ENCODE measurements at regions not wholly inside any gene's neighbourhood (a gene's known extent, or its start where the extent isn't known, plus 50 kb on each side); places are given as distances from the start of the nearest gene placed in this dataset.

- H3K4me3 Mint-ChIP-seq: no peak overlapping the region
- H3K4me1 Mint-ChIP-seq: peaks cover 0 to 5% (median 0%) of the 10 kb centered on the region in 7 donors
- H3K27ac ChIP-seq (ENCODE audit: low read depth, low read length): no peak overlapping the region
- H3K36me3 ChIP-seq (ENCODE audit: control insufficient read depth in 2 of 3, insufficient read depth in 3 of 3, low read length in 3 of 3): no peaks in the 10 kb centered on the region
- peaks cover 0 to 3% (median 0%) of the 10 kb centered on the region in 5 donors for H3K36me3 Mint-ChIP-seq
- H3K27me3 ChIP-seq (ENCODE audit: control insufficient read depth in 2 of 2, insufficient read depth in 2 of 2, low read length in 2 of 2): no peaks in the 10 kb centered on the region
- H3K27me3 Mint-ChIP-seq: no peaks in the 10 kb centered on the region
- ATAC-seq (no peak), DNase-seq (no peak)
- ChIA-PET CTCF (no interaction called here), POLR2A (no interaction called here)
- H3K27ac Mint-ChIP-seq: no peak overlapping the region
- H3K4me3 ChIP-seq (ENCODE audit: low read length): no peak overlapping the region
- intact Hi-C loops (cut with micrococcal nuclease): no loop called here
- H3K9me3 ChIP-seq (ENCODE audit: control insufficient read depth in 2 of 3, low read length in 3 of 3): no peaks in the 10 kb centered on the region
- H3K4me1 ChIP-seq (ENCODE audit: control insufficient read depth in 2 of 2, insufficient read depth in 2 of 2, low read length in 2 of 2): no peaks in the 10 kb centered on the region
- peaks cover 0 to 15% (median 0%) of the 10 kb centered on the region in 11 donors for H3K9me3 Mint-ChIP-seq
Observed at GRCh38 chr1:72369069-72369757, 86.9 kb upstream of the NEGR1 start.

- Histone ChIP-seq H3K9me3 (ENCODE audit: control insufficient read depth in 2 of 3, low read length in 3 of 3) (no peaks in the 10 kb centered on the region), H3K4me1 (ENCODE audit: control insufficient read depth in 2 of 2, insufficient read depth in 2 of 2, low read length in 2 of 2) (no peaks in the 10 kb centered on the region), H3K36me3 (ENCODE audit: control insufficient read depth in 2 of 3, insufficient read depth in 3 of 3, low read length in 3 of 3) (no peaks in the 10 kb centered on the region), H3K4me3 (ENCODE audit: low read length) (no peak overlapping the region), H3K27me3 (ENCODE audit: control insufficient read depth in 2 of 2, insufficient read depth in 2 of 2, low read length in 2 of 2) (no peaks in the 10 kb centered on the region), H3K27ac (ENCODE audit: low read depth, low read length) (no peak overlapping the region)
- peak; percentile 49 for ATAC-seq
- peaks cover 0 to 5% (median 0%) of the 10 kb centered on the region in 7 donors for H3K4me1 Mint-ChIP-seq
- DNase-seq: no peak
- peaks cover 0 to 16% (median 0%) of the 10 kb centered on the region in 11 donors for H3K9me3 Mint-ChIP-seq
- H3K27ac Mint-ChIP-seq: no peak overlapping the region
- POLR2A ChIA-PET: no interaction called here
- intact Hi-C loops (cut with micrococcal nuclease): no loop called here
- H3K36me3 Mint-ChIP-seq: peaks cover 0 to 3% (median 0%) of the 10 kb centered on the region in 5 donors
- no peak overlapping the region for H3K4me3 Mint-ChIP-seq
- CTCF ChIA-PET: no interaction called here
- no peaks in the 10 kb centered on the region for H3K27me3 Mint-ChIP-seq
Observed at GRCh38 chr1:72366466-72366865, 84.1 kb upstream of the NEGR1 start.

GRCh38 chr1:72365693-72366092 lies 83.4 kb upstream of the NEGR1 start:
- peaks cover 0 to 5% (median 0%) of the 10 kb centered on the region in 7 donors for H3K4me1 Mint-ChIP-seq
- intact Hi-C loops (cut with micrococcal nuclease): no loop called here
- Histone ChIP-seq H3K27me3 (ENCODE audit: control insufficient read depth in 2 of 2, insufficient read depth in 2 of 2, low read length in 2 of 2) (no peaks in the 10 kb centered on the region), H3K36me3 (ENCODE audit: control insufficient read depth in 2 of 3, insufficient read depth in 3 of 3, low read length in 3 of 3) (no peaks in the 10 kb centered on the region), H3K4me3 (ENCODE audit: low read length) (no peak overlapping the region), H3K27ac (ENCODE audit: low read depth, low read length) (no peak overlapping the region), H3K9me3 (ENCODE audit: control insufficient read depth in 2 of 3, low read length in 3 of 3) (no peaks in the 10 kb centered on the region), H3K4me1 (ENCODE audit: control insufficient read depth in 2 of 2, insufficient read depth in 2 of 2, low read length in 2 of 2) (no peaks in the 10 kb centered on the region)
- peaks cover 0 to 17% (median 0%) of the 10 kb centered on the region in 11 donors for H3K9me3 Mint-ChIP-seq
- ChIA-PET POLR2A (no interaction called here), CTCF (no interaction called here)
- H3K27me3 Mint-ChIP-seq: no peaks in the 10 kb centered on the region
- no peak overlapping the region for H3K27ac Mint-ChIP-seq
- H3K4me3 Mint-ChIP-seq: no peak overlapping the region
- H3K36me3 Mint-ChIP-seq: peaks cover 0 to 3% (median 0%) of the 10 kb centered on the region in 5 donors
- no peak for ATAC-seq
- no peak for DNase-seq

GRCh38 chr1:72362538-72362937 lies 80.2 kb upstream of the NEGR1 start:
- no peaks in the 10 kb centered on the region for H3K4me1 ChIP-seq (ENCODE audit: control insufficient read depth in 2 of 2, insufficient read depth in 2 of 2, low read length in 2 of 2)
- H3K4me3 Mint-ChIP-seq: no peak overlapping the region
- DNase-seq (no peak), ATAC-seq (no peak)
- no peak overlapping the region for H3K27ac Mint-ChIP-seq
- H3K27me3 Mint-ChIP-seq: no peaks in the 10 kb centered on the region
- POLR2A ChIA-PET: no interaction called here
- H3K9me3 Mint-ChIP-seq: peaks cover 0 to 4% (median 0%) of the 10 kb centered on the region in 11 donors
- intact Hi-C loops (cut with micrococcal nuclease): no loop called here
- H3K27ac ChIP-seq (ENCODE audit: low read depth, low read length): no peak overlapping the region
- H3K4me1 Mint-ChIP-seq: peaks cover 0 to under 1% (median 0%) of the 10 kb centered on the region in 7 donors
- H3K36me3 ChIP-seq (ENCODE audit: control insufficient read depth in 2 of 3, insufficient read depth in 3 of 3, low read length in 3 of 3): no peaks in the 10 kb centered on the region
- H3K36me3 Mint-ChIP-seq: no peaks in the 10 kb centered on the region
- no peaks in the 10 kb centered on the region for H3K9me3 ChIP-seq (ENCODE audit: control insufficient read depth in 2 of 3, low read length in 3 of 3)
- no peak overlapping the region for H3K4me3 ChIP-seq (ENCODE audit: low read length)
- CTCF ChIA-PET: no interaction called here
- no peaks in the 10 kb centered on the region for H3K27me3 ChIP-seq (ENCODE audit: control insufficient read depth in 2 of 2, insufficient read depth in 2 of 2, low read length in 2 of 2)

GRCh38 chr1:72357411-72357810 lies 75.1 kb upstream of the NEGR1 start:
- no peak for ATAC-seq
- Mint-ChIP-seq H3K27me3 (no peaks in the 10 kb centered on the region), H3K4me1 (peaks cover 0 to 1% (median 0%) of the 10 kb centered on the region in 7 donors), H3K4me3 (no peak overlapping the region), H3K9me3 (peaks cover 0 to 4% (median 0%) of the 10 kb centered on the region in 11 donors), H3K36me3 (no peaks in the 10 kb centered on the region), H3K27ac (peak overlapping the region in 1 of 9 donors; percentile 5)
- no peak overlapping the region for H3K4me3 ChIP-seq (ENCODE audit: low read length)
- intact Hi-C loops (cut with micrococcal nuclease): no loop called here
- H3K36me3 ChIP-seq (ENCODE audit: control insufficient read depth in 2 of 3, insufficient read depth in 3 of 3, low read length in 3 of 3): no peaks in the 10 kb centered on the region
- H3K4me1 ChIP-seq (ENCODE audit: control insufficient read depth in 2 of 2, insufficient read depth in 2 of 2, low read length in 2 of 2): no peaks in the 10 kb centered on the region
- no peak for DNase-seq
- no peaks in the 10 kb centered on the region for H3K27me3 ChIP-seq (ENCODE audit: control insufficient read depth in 2 of 2, insufficient read depth in 2 of 2, low read length in 2 of 2)
- ChIA-PET POLR2A (no interaction called here), CTCF (no interaction called here)
- H3K9me3 ChIP-seq (ENCODE audit: control insufficient read depth in 2 of 3, low read length in 3 of 3): no peaks in the 10 kb centered on the region
- H3K27ac ChIP-seq (ENCODE audit: low read depth, low read length): no peak overlapping the region

GRCh38 chr1:72355899-72356298 lies 73.6 kb upstream of the NEGR1 start:
- POLR2A ChIA-PET: no interaction called here
- H3K4me1 Mint-ChIP-seq: peaks cover 0 to 1% (median 0%) of the 10 kb centered on the region in 7 donors
- no peaks in the 10 kb centered on the region for H3K9me3 Mint-ChIP-seq

GRCh38 chr1:72341661-72342060 lies 59.3 kb upstream of the NEGR1 start:
- H3K36me3 Mint-ChIP-seq: no peaks in the 10 kb centered on the region
- ChIA-PET CTCF (no interaction called here), POLR2A (no interaction called here)
- H3K36me3 ChIP-seq (ENCODE audit: control insufficient read depth in 2 of 3, insufficient read depth in 3 of 3, low read length in 3 of 3): no peaks in the 10 kb centered on the region
- no peaks in the 10 kb centered on the region for H3K9me3 ChIP-seq (ENCODE audit: control insufficient read depth in 2 of 3, low read length in 3 of 3)
- no peak overlapping the region for H3K4me3 ChIP-seq (ENCODE audit: low read length)
- no peaks in the 10 kb centered on the region for H3K4me1 ChIP-seq (ENCODE audit: control insufficient read depth in 2 of 2, insufficient read depth in 2 of 2, low read length in 2 of 2)
- no peak overlapping the region for H3K27ac Mint-ChIP-seq
- H3K4me1 Mint-ChIP-seq: no peaks in the 10 kb centered on the region
- ATAC-seq: no peak
- no peaks in the 10 kb centered on the region for H3K27me3 ChIP-seq (ENCODE audit: control insufficient read depth in 2 of 2, insufficient read depth in 2 of 2, low read length in 2 of 2)
- H3K9me3 Mint-ChIP-seq: peaks cover 0 to 3% (median 0%) of the 10 kb centered on the region in 11 donors
- H3K4me3 Mint-ChIP-seq: no peak overlapping the region
- H3K27ac ChIP-seq (ENCODE audit: low read depth, low read length): no peak overlapping the region
- DNase-seq: no peak
- no peaks in the 10 kb centered on the region for H3K27me3 Mint-ChIP-seq
- intact Hi-C loops (cut with micrococcal nuclease): no loop called here

More at GRCh38 chr1:72355899-72356298, 73.6 kb upstream of the NEGR1 start:
- H3K4me1 ChIP-seq (ENCODE audit: control insufficient read depth in 2 of 2, insufficient read depth in 2 of 2, low read length in 2 of 2): no peaks in the 10 kb centered on the region
- no peaks in the 10 kb centered on the region for H3K9me3 ChIP-seq (ENCODE audit: control insufficient read depth in 2 of 3, low read length in 3 of 3)
- ATAC-seq (no peak), DNase-seq (no peak)
- intact Hi-C loops (cut with micrococcal nuclease): no loop called here
- H3K36me3 ChIP-seq (ENCODE audit: control insufficient read depth in 2 of 3, insufficient read depth in 3 of 3, low read length in 3 of 3): no peaks in the 10 kb centered on the region
- no peak overlapping the region for H3K4me3 ChIP-seq (ENCODE audit: low read length)
- Mint-ChIP-seq H3K27me3 (no peaks in the 10 kb centered on the region), H3K4me3 (no peak overlapping the region), H3K36me3 (no peaks in the 10 kb centered on the region), H3K27ac (no peak overlapping the region)
- no peaks in the 10 kb centered on the region for H3K27me3 ChIP-seq (ENCODE audit: control insufficient read depth in 2 of 2, insufficient read depth in 2 of 2, low read length in 2 of 2)
- no peak overlapping the region for H3K27ac ChIP-seq (ENCODE audit: low read depth, low read length)
- CTCF ChIA-PET: no interaction called here
